ACC112 (cell line): ENCODE measurements at regions not wholly inside any gene's neighbourhood (a gene's known extent, or its start where the extent isn't known, plus 50 kb on each side); places are given as distances from the start of the nearest gene placed in this dataset.

Experiments used
- H2AFZ ChIP-seq: fragments of 200-600 bp; sonication (generic); one replicate; pipeline ENCODE4 v1.6.0; 2017; ENCODE audit warnings: antibody characterized with exemption, low read length; ENCODE audit not compliant: unreplicated experiment
- H3K27ac ChIP-seq: fragments of 200-600 bp; sonication (generic); 2 replicates; pipeline ENCODE4 v1.5.1; 2014; ENCODE audit warnings: low read depth, mild to moderate bottlenecking, antibody characterized with exemption, low read length, moderate library complexity
- H3K27me3 ChIP-seq: fragments of 200-600 bp; sonication (generic); 2 replicates; pipeline ENCODE4 v1.6.1; 2014; ENCODE audit warnings: mild to moderate bottlenecking, antibody characterized with exemption, low read length, moderate library complexity, mixed read lengths; ENCODE audit not compliant: insufficient read depth
- H3K36me3 ChIP-seq: fragments of 200-600 bp; sonication (generic); 2 replicates; pipeline ENCODE4 v1.6.1; 2016; ENCODE audit warnings: mild to moderate bottlenecking, antibody characterized with exemption, low read length, moderate library complexity, mixed read lengths; ENCODE audit not compliant: insufficient read depth
- H3K4me1 ChIP-seq: fragments of 200-600 bp; sonication (generic); one replicate; pipeline ENCODE4 v1.6.1; 2016; ENCODE audit warnings: low read length, mixed read lengths; ENCODE audit not compliant: insufficient read depth, unreplicated experiment, control insufficient read depth
- H3K4me3 ChIP-seq: fragments of 200-600 bp; sonication (generic); 2 replicates; pipeline ENCODE4 v1.5.1; 2014; ENCODE audit warnings: mild to moderate bottlenecking, low read depth, low read length
- H3K79me2 ChIP-seq: fragments of 200-600 bp; sonication (generic); one replicate; pipeline ENCODE4 v1.6.0; 2016; ENCODE audit warnings: low read length; ENCODE audit not compliant: control insufficient read depth, unreplicated experiment, insufficient read depth

GRCh38 chr2:100206731-100207255 lies 64.4 kb upstream of the AFF3 start:
- no peaks in the 10 kb centered on the region for H3K4me1 ChIP-seq
- no peaks in the 10 kb centered on the region for H3K79me2 ChIP-seq
- no peak overlapping the region for H2AFZ ChIP-seq
- H3K27me3 ChIP-seq, result peaks cover 16% of the 10 kb centered on the region
- H3K36me3 ChIP-seq, result no peaks in the 10 kb centered on the region
- H3K4me3 ChIP-seq, result no peak overlapping the region
- H3K27ac ChIP-seq, result no peak overlapping the region

GRCh38 chr2:100205174-100205573 lies 62.8 kb upstream of the AFF3 start:
- Histone ChIP-seq H3K79me2 (no peaks in the 10 kb centered on the region), H3K36me3 (no peaks in the 10 kb centered on the region), H3K4me3 (no peak overlapping the region), H3K4me1 (peaks cover 7% of the 10 kb centered on the region), H3K27ac (no peak overlapping the region), H2AFZ (no peak overlapping the region), H3K27me3 (peaks cover 4% of the 10 kb centered on the region)

GRCh38 chr2:100202567-100202966 lies 60.2 kb upstream of the AFF3 start:
- peaks cover 15% of the 10 kb centered on the region for H3K4me1 ChIP-seq
- no peaks in the 10 kb centered on the region for H3K27me3 ChIP-seq
- H2AFZ ChIP-seq, result no peak overlapping the region
- no peaks in the 10 kb centered on the region for H3K79me2 ChIP-seq
- no peak overlapping the region for H3K27ac ChIP-seq
- H3K36me3 ChIP-seq, result no peaks in the 10 kb centered on the region
- H3K4me3 ChIP-seq, result no peak overlapping the region

DNA sequence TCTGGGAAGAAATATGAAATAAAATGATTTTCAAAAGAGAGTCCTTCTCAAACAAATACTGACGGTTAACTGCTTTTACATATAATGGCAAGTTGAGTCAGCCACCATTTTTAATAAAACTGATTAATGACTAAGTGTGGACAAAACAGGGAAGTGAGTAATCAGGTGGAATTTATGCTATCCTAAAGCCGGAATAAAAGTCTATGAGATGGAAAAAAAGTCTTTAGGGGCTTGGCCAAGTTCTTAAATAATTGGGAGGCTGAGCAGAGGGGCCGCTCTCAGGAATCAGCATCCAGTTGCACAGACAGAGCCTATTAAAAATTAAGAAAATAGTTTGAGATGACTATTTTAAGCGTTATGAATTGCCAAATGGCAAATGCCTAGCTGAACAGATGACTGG lies 58.6 kb upstream of the AFF3 start:
- Histone ChIP-seq H3K27me3 (no peaks in the 10 kb centered on the region), H2AFZ (no peak overlapping the region), H3K36me3 (no peaks in the 10 kb centered on the region), H3K4me3 (no peak overlapping the region), H3K4me1 (peaks cover 20% of the 10 kb centered on the region), H3K79me2 (no peaks in the 10 kb centered on the region), H3K27ac (no peak overlapping the region)

DNA sequence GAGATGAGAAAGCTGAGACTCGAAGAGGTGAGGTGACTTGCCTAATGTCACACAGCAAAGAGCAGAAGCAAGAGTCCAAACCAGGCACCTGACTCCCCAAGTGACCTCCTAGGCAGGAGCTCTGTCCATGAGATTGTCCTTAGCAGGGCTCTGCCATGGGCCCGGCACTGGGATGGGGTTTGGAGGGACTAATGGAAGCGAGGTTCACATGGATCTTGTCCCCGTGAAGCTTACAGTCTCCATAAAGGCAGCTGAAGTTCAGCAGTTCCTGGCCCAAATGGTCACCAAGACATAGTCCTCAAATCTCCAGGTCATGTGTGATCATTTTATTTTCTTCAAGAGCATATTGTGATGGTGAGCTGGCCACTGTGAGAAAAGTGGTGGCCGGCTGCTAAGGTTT lies 57.0 kb upstream of the AFF3 start:
- Histone ChIP-seq H3K27me3 (no peaks in the 10 kb centered on the region), H3K27ac (no peak overlapping the region), H2AFZ (no peak overlapping the region), H3K4me1 (peaks cover 20% of the 10 kb centered on the region), H3K36me3 (no peaks in the 10 kb centered on the region), H3K79me2 (no peaks in the 10 kb centered on the region), H3K4me3 (no peak overlapping the region)

GRCh38 chr2:100198461-100199230 lies 56.3 kb upstream of the AFF3 start:
- Histone ChIP-seq H3K27me3 (no peaks in the 10 kb centered on the region), H3K4me1 (peaks cover 20% of the 10 kb centered on the region), H3K79me2 (no peaks in the 10 kb centered on the region), H3K27ac (no peak overlapping the region), H3K36me3 (no peaks in the 10 kb centered on the region), H2AFZ (no peak overlapping the region), H3K4me3 (no peak overlapping the region)

- H3K4me3 ChIP-seq, result no peak overlapping the region
- H3K27ac ChIP-seq, result no peak overlapping the region
- no peaks in the 10 kb centered on the region for H3K79me2 ChIP-seq
These were observed 55.3 kb upstream of the AFF3 start for GRCh38 chr2:100197631-100198153.

DNA sequence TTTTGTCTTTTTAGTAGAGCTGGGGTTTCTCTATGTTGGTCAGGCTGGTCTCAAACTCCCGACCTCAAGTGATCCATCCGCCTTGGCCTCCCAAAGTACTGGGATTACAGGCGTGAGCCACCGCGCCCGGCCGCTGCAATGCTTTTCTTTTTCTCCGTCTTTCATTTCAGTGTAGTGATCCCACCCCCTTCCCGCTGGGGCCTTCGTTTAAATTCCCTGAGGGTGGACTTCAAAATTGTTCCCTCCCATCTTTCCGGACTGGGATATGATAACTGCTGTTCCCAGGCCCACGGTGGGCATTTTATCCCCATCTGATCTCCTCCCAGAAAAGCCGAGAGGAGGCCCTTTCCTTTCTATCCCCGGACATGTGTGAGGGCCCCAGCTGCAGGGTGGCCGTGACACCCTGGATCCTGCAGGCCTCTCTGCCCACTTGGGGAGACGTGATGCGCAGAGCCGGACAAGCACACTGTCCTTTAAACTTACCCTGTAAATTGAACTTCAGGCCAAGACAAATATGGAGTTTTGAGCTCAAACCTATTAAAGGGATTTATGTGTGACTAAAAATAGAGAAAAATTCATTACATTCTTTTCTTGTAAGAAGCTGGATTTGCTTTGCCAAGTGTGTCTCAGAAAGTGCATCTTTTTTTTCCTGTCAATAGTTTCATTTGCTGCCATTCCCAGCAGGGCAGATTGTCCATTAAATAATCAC lies 54.5 kb upstream of the AFF3 start:
- H3K27me3 ChIP-seq, result no peaks in the 10 kb centered on the region
- no peak overlapping the region for H3K27ac ChIP-seq
- H2AFZ ChIP-seq, result peak overlapping the region; percentile 85
- peaks cover 20% of the 10 kb centered on the region for H3K4me1 ChIP-seq
- H3K79me2 ChIP-seq, result no peaks in the 10 kb centered on the region
- no peaks in the 10 kb centered on the region for H3K36me3 ChIP-seq
- H3K4me3 ChIP-seq, result no peak overlapping the region

More at GRCh38 chr2:100197631-100198153, 55.3 kb upstream of the AFF3 start:
- Histone ChIP-seq H2AFZ (peak overlapping the region; percentile 85), H3K4me1 (peaks cover 20% of the 10 kb centered on the region), H3K36me3 (no peaks in the 10 kb centered on the region), H3K27me3 (no peaks in the 10 kb centered on the region)

DNA sequence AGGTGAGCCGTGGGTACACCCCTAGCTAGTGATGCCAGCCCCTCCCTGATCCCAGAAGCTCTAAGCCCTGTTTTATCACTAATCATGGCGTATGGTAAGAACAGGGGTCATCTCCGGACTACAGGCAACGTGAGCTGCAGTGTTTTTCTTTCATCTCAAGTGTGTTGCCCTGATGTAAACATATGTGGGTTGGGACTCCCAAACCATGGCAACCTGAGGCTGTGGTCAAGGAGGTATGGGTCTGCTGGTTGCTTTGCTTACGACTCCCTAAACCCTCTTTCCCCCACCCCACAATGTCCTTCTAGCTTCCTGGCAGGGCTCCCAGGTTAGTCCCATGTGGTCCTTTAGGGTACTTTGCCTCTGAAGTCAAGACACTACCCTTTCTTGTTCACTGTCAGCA lies 53.6 kb upstream of the AFF3 start:
- H3K27ac ChIP-seq, result no peak overlapping the region
- H3K4me3 ChIP-seq, result no peak overlapping the region
- H3K79me2 ChIP-seq, result no peaks in the 10 kb centered on the region
- H2AFZ ChIP-seq, result no peak overlapping the region
- no peaks in the 10 kb centered on the region for H3K27me3 ChIP-seq
- H3K4me1 ChIP-seq, result peaks cover 14% of the 10 kb centered on the region
- no peaks in the 10 kb centered on the region for H3K36me3 ChIP-seq

DNA sequence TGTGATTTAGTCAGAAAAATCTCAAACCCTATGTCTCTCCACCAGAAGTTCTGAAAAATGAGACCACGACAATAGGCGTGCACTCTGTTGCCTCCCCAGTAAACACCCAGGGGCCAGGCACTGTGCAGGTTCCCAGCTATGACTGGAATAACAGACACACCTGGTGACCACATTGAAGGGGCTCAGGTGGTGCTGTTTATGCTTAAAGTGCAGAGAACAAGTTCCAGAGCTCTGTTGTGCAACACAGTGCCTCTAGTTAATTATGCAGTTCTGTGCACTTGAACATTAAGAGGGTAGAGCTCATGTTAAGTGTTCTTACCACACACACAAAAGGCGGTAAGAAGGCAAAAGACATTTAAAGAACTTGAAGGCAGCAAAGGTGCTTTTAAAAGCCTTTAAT lies 52.6 kb upstream of the AFF3 start:
- no peaks in the 10 kb centered on the region for H3K36me3 ChIP-seq
- H3K27me3 ChIP-seq, result no peaks in the 10 kb centered on the region
- no peak overlapping the region for H3K4me3 ChIP-seq
- H3K4me1 ChIP-seq, result peaks cover 13% of the 10 kb centered on the region
- H3K27ac ChIP-seq, result no peak overlapping the region
- H3K79me2 ChIP-seq, result no peaks in the 10 kb centered on the region
- H2AFZ ChIP-seq, result no peak overlapping the region
